NCI-H2227 (cell line): ENCODE measurements at regions not wholly inside any gene's neighbourhood (a gene's known extent, or its start where the extent isn't known, plus 50 kb on each side); places are given as distances from the start of the nearest gene placed in this dataset.

Experiments
- DNase-seq: peaks from one replicate; lab custom pipeline; 2025; ENCODE audit not compliant: unreplicated experiment; lab: John Stamatoyannopoulos, UW

GRCh38 chr1:21347072-21347581 is 56.9 kb upstream of the ECE1 start:
- no peak for DNase-seq

- DNase-seq = no peak
Observed at GRCh38 chr1:21346365-21347071, 56.3 kb upstream of the ECE1 start.

DNA sequence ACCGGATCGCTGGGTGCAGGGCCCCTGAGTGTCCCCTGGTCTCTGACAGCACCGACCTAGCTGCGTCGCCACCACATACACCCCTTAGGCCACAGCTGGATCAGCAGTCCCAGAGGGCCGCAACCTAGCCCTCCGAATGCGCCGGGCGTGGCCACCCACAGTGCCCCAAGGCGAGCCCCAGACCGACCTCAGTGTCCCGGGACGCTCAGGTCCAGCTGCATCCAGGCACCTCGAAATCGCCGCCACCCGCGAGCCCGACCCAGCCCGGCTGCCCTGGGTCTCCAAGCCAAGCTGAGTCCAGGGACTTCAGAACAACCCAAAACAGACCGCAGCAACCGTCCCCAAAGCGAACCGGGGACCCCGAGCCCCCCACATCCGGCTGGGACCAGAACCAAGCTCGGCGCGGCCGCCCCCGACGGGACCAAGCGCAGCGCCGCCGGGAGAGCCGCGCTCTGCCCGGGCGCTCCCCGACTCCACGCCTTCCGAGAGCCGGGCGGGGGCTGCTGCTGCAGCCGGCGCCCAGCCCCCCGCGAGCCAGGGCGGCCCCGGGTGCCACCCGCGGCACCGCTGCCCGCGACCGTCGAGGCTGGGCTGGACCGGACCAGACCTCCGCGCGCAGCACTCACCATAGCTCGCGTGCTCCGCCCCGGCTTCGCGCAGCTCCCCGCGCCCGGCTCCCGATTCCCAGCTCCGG is 54.6 kb upstream of the ECE1 start:
- no peak for DNase-seq

- no peak for DNase-seq
Observed at GRCh38 chr1:21344098-21344749, 54.0 kb upstream of the ECE1 start.

DNA sequence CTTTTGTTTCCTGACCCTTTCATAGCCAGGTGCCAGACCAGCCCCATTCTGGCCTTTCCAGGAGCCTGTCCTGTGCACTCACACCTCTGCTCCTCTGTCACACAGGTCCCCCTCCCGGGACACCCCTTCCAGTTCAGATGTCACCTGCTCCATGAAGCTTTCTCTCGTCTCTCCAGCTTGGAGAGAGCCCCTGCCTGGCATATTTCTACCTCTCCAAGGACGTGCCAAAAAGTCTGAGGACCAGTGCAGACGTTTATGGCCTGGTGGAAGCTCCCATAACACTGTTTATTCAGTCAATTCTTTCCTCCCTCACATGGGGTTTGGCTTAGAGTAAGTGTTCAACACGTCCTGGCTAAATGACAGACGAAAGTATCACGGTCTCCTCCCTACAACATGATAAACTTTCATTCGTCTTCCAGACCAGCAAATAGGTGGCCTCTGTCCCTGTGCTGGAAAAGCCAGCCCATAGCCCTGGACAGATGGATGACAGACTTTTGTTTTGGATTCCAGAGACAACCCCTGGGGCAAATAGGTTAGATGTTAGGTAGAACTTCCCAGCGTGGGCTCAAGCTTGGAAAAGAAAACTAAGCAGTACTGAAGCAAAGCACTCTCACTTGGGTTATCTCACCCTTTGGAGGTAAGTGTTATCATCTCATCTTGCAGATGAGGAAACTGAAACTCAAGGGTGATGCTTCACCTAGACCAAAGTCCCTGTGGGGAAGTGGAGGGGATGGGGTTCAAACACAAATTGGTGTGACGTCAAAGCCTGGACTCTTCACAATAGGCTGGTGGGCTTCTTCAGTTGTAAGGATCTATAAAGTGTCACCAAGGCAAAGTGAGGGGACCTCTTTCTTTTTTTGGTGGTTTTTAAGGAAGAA is 52.9 kb upstream of the ECE1 start:
- no peak for DNase-seq

DNA sequence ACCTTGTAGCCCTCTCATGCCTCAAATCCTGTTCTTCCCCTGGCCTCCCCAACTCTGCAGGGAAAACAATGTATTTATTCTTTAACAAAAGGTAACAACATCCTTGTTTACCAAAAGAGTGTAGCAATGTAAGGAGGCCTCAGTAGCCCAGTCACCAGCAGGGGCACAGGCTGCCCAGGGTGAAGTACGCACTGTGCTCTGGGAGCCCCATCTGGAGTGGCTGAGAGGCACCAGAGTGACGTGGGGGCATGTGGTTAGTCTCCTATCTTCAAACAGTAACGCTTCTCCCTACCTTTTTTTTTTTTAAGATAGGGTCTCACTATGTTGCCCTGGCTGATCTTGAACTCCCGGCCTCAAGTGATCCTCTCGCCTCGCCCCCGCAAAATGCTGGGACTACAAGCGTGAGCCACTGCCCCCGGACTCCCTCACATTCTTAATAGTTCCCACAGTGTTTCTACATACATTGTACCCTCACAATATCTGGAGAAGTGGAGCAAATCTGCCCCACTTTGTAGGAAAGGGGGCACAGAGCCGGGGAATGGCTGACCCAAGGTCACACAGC is 51.3 kb upstream of the ECE1 start:
- no peak for DNase-seq

GRCh38 chr1:21341022-21341421 is 50.8 kb upstream of the ECE1 start:
- DNase-seq = peak; percentile 71

- no peak for DNase-seq
Observed at GRCh38 chr1:21340230-21340945, 50.1 kb upstream of the ECE1 start.
